GM18867 (cell line): ENCODE measurements at regions not wholly inside any gene's neighbourhood (a gene's known extent, or its start where the extent isn't known, plus 50 kb on each side); places are given as distances from the start of the nearest gene placed in this dataset.
"Not testable (repeated sequence)": the region's sequence is repeated elsewhere in the genome, so short reads cannot be mapped to it uniquely, and the experiment has no call there.

ENCODE experiments used
- ATAC-seq: cut with Tn5 transposase; IDR thresholded peaks from one replicate; pipeline ENCODE4 v1.9.1; 2021; ENCODE audit warnings: mild to moderate bottlenecking, moderate library complexity; ENCODE audit not compliant: unreplicated experiment

DNA sequence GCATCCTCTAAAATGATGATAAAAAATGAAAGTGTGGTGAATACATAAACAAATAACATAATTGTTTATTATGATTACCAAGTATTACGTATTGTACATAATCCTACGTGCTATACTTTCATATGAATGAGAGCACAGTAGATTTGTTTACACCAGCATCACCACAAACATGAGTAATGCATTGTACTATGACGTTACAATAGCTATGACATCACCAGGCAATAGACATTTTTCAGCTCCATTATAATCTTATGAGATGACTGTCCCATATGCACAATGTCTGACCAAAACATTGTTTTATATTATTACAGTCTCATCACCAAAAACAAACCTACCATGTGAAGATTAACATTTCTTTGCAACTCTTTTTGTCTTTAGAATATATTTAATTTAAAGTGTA, 225.7 kb upstream of the TENT5A start:
- ATAC-seq = no peak

DNA sequence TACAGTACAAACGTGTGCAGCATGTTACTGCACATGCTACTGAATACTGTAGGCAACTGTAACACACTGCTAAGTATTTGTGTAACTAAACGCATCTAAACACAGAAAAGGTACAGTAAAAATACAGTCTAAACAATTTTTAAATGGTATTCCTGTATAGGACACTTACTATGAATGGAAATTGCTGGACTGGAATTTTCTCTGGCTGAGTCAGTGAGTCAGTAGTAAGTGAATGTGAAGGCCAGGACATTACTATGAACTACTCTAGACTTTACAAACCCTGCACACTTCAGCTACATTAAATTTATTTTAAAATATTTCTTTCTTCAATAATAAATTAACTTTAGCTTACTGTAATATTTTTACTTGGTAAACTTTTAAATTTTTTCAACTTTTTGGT, 225.0 kb upstream of the TENT5A start:
- no peak for ATAC-seq

DNA sequence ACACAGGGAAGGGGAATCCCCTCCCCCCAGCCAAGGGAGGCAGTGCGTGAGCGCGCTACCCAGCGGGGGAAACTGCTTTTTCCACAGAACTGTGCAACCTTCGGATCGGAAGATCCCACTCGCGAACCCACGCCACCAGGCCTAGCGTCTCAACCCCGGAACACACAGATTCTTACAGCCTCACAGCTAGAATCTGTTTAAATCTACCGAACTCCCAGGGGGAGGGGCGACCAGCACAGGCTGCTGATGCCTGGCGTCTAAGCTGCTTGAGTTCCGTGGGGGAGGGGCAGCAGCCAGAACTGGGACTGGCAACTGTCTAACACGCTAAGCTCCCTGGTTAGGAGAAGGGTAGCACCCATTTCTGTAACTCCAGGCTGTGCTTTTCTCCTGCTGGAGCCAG, 217.3 kb upstream of the TENT5A start:
- no peak for ATAC-seq

DNA sequence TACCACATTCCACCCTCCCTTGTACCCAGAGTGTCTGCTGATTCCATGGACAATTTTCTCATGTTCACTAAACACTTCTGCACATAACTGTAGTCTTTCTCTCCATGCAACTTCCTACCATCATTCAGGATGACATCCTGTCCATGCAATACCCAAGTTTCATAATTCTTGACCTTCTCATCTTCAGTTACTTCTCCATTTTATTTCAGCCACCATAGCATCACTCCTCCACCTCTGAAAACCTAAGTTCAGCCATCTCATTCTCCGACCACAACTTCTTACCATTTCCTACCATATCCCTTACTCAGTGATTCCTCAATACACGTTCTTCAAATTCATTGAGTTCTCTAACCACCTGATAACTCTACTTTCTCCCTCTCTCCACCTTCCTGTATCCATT, 216.5 kb upstream of the TENT5A start:
- ATAC-seq = no peak

DNA sequence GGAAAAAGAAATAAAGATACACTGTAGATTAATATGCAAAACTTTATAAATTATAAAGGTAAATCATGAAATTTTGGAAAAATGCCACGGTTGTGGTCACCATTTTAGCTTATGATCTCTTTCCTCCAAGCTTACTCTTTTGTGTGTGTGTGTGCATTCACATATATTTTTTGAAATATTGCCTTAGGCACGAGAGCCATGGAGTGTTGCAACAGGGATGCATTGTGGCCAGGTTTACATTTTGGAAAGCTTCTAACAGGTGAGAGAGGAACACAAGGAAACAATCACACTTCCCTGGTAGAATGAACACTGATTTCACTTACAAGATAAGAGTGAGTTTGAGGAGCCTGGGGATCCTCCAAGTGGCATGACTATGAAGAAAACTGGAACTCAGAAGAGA, 214.5 kb upstream of the TENT5A start:
- ATAC-seq = no peak

DNA sequence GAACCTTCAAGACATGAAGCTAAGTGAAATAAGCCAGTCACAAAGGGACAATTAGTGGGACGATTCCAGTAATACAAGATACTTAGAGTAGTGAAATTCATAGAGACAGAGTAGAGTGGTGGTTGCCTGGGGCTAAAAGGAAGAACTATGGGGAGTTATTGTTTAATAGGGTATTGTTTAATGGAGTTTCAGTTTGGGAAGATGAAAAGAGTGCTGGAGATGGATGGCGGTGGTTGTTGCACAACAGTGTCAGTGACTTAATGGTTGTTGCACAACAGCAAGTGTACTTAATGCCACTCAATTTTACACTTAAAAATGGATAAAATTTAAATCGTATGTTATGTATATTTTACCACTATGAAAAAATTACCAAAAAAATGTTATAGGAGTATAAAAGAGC, 209.7 kb upstream of the TENT5A start:
- no peak for ATAC-seq

DNA sequence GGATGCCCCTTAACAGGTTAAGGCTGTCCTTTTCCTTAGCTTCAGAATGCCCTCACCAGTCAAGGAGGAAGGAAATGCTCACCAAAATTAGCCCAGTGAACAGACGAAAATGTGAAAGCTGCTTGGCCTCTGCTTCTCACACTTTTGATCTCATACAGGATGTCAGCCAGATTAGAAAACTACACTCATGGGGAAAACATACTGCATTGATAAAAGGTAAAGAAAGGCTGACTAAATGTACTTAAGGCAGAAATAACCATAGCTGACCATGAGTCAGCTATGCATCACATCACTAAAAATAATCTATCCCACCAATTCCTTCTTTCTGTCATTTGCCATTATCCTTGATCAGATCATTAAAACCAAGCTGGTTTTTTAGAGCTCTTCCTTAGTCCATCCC, 198.4 kb upstream of the TENT5A start:
- ATAC-seq = peak; percentile 87

DNA sequence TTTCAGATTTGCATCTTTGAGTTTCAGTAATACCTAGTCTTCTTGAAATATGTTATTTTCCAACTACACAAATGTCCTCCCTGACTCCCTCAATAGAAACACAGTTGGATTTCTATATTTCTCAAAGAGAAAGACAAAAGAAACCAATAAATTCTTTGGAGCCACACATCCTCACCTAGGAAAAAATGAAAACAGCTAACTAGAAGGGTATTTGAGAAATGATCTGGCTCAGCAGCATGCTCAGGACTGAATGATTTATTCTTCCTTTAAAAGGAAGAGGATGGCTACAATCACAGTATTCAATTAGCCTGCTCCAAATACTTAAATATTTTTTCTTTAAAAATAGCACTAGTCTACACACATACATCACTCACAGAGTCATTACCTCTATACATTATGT, 196.4 kb upstream of the TENT5A start:
- no peak for ATAC-seq

DNA sequence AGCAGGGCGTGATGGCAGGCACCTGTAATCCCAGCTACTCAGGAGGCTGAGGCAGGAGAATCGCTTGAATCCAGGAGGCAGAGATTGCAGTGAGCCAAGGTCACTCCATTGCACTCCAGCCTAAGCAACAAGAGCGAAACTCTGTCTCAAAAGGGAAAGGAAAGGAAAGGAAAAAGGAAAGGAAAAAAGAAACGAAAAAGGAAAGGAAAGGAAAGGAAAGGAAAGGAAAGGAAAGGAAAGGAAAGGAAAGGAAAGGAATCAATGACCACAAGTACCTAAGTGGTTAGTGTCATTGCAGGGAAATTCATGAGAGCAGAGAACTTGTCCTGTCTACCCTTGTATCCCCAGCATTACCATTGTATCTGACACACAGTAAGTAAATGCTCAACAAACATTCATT, 195.7 kb upstream of the TENT5A start:
- ATAC-seq = not testable (repeated sequence)

DNA sequence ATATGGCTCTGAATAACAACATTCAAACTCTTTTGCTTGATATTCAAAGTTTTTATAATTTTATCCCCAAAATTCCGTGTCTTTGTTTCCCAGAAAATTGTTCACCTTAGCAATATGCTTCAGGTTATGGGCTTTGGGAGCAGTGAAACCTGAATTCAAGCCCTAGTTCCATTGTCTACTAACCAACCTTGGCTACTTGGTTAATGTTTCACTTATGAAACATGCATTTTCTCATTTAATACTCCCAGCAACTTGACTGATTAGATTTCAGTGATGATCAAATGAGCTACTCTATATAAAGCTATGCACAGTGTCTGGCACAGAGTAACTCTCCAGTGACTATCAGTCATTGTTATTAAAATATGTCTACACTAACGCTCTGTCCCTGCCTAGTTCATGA, 192.2 kb upstream of the TENT5A start:
- ATAC-seq = no peak

DNA sequence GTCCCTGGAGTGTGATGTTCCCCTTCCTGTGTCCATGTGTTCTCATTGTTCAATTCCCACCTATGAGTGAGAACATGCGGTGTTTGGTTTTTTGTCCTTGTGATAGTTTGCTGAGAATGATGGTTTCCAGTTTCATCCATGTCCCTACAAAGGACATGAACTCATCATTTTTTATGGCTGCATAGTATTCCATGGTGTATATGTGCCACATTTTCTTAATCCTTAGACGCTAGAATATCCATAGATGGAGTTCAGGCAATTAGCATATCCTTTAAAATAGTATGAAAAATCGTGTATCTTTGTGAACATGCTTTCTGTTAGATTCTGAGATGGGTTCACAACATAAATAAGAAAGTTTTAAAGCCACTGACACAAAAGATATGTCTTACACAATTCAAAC, 190.4 kb upstream of the TENT5A start:
- not testable (repeated sequence) for ATAC-seq

DNA sequence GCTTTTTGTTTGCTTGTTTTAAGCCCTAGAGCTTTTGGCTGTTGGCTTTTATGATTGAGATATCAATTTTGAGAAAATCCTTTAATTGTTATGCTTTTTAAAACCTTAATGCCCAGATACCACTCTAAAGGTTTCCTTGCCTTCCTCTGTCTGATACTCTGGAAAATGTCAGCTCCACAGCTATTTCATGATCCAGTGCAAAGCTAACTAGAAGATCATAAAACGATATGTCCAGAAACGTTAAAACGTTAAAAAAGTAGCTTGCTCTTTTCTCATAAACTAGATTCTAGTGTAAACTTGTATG, 189.5 kb upstream of the TENT5A start:
- ATAC-seq = no peak

DNA sequence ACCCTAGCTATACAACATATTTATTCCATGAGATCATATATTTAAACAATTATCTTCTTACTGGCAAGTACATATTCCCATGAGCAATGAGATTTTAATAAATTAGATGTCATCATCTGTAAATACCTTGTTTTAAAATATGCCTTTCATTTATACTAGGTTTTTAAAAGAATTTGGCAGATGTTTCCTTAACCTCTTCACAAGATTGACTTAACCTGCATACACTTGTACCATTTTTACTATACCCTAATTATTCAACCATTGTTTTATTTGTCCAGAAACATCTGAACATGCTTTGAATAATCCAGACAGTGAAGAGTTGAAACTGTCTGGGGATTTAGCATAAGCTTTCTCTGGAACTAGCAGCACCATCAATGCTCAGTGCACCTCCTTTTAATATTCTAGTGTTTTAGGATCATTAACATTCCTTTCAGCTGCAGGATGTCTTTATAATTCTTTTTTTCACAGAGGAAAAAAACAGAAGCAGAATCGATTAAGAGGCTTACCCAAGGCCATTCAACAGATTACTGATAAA, 188.0 kb upstream of the TENT5A start:
- ATAC-seq = no peak

DNA sequence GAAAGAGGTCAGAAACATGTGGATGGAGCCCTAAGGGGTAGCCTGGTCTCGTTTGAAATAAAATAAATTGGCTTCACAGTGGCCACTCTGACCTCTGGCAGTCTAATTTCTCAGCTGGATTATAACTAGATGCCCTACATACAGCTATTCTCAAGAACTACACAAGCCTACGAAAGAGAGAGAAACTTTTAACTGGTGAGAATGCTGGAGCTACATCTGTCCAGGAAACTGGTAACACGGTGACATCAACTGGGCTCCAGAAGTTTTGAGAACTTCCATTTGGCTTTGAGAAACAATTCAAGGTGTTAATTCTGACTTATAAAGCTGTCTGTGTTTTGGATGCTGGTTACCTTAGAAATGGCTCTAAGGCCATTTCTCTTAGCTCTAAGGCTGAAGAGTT, 187.3 kb upstream of the TENT5A start:
- ATAC-seq = no peak

DNA sequence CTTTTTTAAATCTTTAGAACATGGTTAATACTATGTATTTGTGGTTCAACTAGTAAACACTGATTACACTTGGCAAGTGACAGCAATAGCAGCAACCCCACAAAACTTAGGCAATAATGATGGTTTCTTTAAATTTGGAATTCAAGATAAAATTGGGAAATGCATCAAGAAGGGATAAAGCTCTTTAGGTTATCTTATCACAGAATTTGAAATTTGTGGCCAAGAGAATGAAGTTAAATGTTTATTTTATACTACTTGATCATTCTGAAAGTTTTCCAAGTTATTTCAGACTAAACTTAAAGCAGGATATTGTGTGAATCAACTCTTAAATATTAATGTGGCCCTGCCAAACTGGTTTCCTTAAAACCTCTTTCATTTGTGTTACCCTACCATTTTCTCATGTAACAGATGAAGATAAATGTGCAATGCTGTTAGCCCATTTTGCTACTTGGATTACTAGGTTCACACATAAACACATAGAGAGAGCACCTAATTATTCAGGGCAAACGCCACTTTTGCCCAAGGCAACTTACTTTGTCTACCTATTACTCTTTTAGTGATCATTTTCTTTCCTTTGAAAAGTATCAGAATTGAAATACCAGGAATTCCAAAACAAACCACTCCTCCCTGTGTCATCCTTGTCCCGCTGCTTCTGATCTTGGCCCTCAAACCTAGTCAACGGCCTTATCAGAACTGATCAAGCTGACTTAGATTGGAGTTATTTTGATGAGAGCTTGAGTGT, 186.7 kb upstream of the TENT5A start:
- no peak for ATAC-seq

DNA sequence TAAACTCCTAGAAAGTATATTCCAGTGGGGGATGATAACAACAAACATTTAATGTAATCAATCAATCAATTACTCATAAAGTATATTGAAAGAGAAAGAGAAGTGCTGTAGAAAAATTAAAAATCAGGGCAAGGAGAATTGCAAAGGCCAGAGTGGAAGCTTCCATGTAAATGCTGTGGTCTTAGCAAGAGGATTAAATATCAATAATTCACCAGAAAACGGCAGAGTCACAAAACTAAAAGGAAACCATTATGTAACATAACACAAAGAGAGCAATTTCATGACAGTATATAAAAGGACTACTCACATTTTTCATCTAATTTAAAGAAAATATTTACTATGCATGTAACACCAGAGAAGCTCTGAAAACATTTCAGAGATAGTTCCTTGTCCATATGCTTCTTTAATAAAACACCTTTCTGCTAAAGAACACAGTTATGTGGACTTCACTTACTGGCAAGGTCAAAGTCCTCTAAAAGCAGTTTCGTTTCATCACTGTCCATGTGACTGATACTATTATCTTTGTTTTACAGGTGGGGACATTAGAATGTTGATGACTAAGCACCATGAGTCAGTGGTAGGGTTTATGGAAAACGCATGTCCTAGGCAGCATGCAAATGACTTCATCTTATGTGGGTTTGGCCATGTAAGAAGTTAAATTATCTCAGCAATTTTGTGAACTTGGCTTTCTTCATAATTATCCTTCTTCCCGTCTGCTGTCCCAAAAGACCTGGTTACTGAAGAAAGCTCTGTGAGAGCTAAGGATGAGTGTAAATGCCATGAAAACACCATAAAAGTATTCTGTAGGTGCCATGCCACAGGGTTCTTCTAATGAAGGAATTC, 185.8 kb upstream of the TENT5A start:
- peak; percentile 92 for ATAC-seq

DNA sequence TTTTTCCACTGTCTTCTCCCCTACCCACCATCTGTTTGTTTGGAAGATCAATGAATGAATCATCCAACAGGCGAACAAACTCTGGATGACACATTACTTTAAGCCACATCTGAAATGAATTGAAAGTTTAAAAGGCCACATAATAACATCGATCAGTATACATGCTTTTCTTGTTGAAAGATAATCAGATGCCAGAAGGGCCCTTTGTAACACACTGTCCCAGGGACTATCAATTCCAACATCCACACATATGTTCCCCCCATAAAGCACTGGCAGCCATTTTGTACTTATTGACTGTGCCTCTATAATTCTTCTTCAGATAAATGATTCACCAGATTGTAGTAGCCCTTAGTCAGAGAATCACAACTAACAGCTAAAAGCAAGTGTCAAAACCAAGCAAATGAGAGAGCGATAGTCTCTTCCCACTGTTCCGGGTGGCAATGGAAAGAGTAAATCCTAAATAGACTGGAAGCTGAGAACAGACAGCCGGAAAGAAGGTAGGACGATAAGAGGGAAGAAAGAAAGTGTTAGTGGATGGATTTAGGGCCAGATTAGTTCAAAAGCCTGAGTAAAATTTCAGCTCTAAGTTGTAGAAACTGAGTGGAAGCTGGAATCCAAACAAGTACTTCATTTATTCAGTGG, 184.9 kb upstream of the TENT5A start:
- no peak for ATAC-seq

DNA sequence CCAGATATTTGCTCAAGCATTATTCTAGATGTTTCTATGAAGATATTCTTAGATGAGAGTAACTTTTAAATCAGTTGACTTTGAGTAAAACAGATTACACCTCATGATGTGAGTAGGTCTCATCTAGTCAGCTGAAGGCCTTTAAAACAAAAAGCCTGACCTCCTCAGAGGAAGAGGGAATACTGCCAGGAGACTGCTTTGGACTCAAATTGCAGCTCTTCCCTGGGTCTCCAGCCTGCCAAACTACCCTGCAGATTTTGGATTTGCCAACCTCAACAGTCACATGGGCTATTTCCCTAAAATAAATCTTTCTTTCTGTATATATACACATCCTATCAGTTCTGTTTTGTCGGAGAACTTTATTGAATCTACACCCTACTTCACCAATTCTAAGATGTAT, 182.5 kb upstream of the TENT5A start:
- no peak for ATAC-seq

DNA sequence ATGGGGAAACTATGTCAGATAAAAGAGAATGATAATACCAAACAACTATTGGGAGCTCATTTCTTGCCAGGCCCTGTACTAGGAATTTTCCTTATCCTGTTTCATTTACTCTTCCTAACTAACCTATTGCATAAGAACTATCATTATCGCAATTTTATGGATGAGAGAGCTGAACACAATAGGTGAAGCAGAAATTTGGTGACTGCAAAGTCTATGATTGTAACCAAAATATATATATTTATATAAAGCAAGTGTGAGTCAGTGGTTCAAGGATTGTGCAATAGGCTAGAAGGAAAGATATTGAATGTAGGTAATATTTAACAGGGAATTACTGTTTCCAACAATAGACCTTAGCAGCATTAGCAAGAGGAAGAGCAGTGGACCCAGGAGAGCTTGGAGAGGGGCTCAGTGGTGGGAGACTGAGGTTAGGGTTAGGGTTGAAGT, 181.1 kb upstream of the TENT5A start:
- ATAC-seq = no peak

DNA sequence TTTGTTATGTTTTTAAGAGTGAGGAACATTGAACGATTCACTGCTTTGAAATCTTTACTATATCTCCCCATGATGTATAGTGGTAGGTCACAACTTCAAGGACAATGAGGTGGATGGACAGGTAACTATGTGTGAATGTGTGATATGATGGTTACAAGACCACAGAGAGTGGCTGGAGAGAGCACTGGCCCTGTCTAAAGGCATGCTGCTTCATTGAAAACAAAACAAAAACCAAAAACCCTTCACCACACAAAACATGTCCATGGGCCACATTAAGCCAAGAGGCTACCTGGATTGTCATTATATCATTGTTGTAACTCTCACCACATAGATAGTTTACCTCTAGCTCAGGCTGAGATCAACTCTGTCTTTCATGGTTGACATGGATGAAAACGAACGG, 180.6 kb upstream of the TENT5A start:
- peak; percentile 59 for ATAC-seq

DNA sequence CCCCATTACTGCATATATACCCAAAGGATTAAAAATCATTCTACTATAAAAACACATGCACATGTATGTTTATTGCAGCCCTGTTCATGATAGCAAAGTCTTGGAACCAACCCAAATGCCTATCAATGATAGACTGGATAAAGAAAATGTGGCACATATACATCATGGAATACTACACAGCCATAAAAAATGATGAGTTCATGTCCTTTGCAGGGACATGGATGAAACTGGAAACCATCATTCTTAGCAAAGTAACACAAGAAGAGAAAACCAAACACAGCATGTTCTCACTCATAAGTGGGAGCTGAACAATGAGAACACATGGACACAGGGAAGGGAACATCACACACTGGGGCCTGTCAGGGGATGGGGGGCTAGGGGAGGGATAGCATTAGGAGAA, 180.0 kb upstream of the TENT5A start:
- not testable (repeated sequence) for ATAC-seq

DNA sequence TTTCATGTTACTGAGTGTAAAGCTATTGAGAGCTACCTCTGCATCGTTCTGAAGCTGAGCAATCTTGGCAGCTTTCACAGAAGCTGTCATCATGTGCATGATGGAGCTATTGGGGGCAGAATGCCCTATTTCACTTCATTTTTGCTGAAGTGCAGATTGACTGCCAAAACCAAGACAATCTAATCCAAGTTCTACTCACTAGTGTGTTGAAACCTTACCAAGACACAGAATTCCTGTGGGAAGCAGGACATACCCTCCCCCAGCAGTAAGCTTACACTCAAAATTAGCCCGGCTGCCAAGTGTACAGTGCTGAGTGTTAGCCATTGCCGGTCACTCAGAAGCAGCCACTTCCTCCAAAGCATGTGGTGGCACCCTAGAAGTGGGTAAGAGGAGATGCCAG, 177.3 kb upstream of the TENT5A start:
- ATAC-seq = no peak
